Keratinocyte (primary cell): ENCODE measurements at regions not wholly inside any gene's neighbourhood (a gene's known extent, or its start where the extent isn't known, plus 50 kb on each side); places are given as distances from the start of the nearest gene placed in this dataset.

Source experiments
- CTCF ChIP-seq, 3 experiments: IDR thresholded peaks in 1 of 3; conservative IDR thresholded peaks in 1 of 3; optimal IDR thresholded peaks in 1 of 3; 2 replicates in 2 of 3; 3 replicates in 1 of 3; pipeline versions ENCODE3 to v1.5.1; 2011; ENCODE audit warnings: low read length in 3 of 3, mild to moderate bottlenecking in 3 of 3, moderate library complexity in 2 of 3, control low read depth in 1 of 3, inconsistent platforms in 1 of 3; ENCODE audit not compliant: insufficient read depth in 2 of 3; ENCODE audit errors: extremely low read depth in 1 of 3
- EZH2 ChIP-seq: IDR thresholded peaks from one replicate; pipeline ENCODE4 v1.6.1; 2012; ENCODE audit warnings: inconsistent platforms, mild to moderate bottlenecking, low read length, moderate library complexity

- TF ChIP-seq CTCF (optimal IDR thresholded peaks at IDR 0.05 in 1 of 3, IDR thresholded peaks at IDR 0.05 in 1 of 3, conservative IDR thresholded peaks at IDR 0.05 in 1 of 3; ENCODE audit: extremely low read depth in 1 of 3, insufficient read depth in 2 of 3, low read length in 3 of 3) (no peak), EZH2 (no peak)
These were observed 158.6 kb upstream of the THUMPD2 start for GRCh38 chr2:39937621-39938020.
